ENCODE measurements at regions not wholly inside any gene's neighbourhood (a gene's known extent, or its start where the extent isn't known, plus 50 kb on each side); places are given as distances from the start of the nearest gene placed in this dataset.

DNA sequence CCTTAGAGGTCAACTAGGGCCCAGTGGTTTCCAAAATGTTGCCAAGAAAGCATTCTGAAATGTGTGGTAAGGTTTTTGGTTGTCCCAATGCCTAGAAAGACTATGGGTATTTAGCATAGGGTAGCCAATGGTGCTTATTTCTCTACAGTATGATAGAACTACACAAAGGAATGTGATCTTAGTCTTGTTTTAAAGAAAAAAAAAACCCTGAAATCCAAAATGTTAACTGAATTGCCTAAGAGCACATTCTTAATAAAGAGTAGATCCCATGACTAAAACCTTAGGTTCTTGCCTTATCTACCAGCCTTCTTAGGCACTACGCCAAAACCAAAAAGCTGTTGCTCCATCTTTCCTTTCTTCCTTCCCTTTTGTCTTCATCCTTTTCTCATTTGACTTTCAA lies 428.2 kb downstream of the MRPL39 start:
- Histone ChIP-seq H3K27ac (ENCODE audit: low read depth in 1 of 2, low read length in 2 of 2) (no peak overlapping the region), H3K4me3 (ENCODE audit: low read depth in 1 of 3, low read length in 3 of 3) (no peak overlapping the region), H3K9me3 (ENCODE audit: control insufficient read depth in 4 of 4, low read length in 3 of 4) (no peaks in the 10 kb centered on the region), H3K36me3 (ENCODE audit: control insufficient read depth in 4 of 4, insufficient read depth in 3 of 4, low read depth in 1 of 4, low read length in 3 of 4) (no peaks in the 10 kb centered on the region), H3K4me1 (ENCODE audit: control insufficient read depth in 4 of 4, insufficient read depth in 4 of 4, low read length in 3 of 4) (peaks cover 1 to 8% (median 7%) of the 10 kb centered on the region in 4 donors), H3K27me3 (ENCODE audit: control insufficient read depth in 4 of 4, insufficient read depth in 4 of 4, low read length in 3 of 4) (no peaks in the 10 kb centered on the region), H3K9ac (ENCODE audit: low read depth in 1 of 2, low read length in 2 of 2) (no peak overlapping the region)
- no peak for DNase-seq (ENCODE audit: low spot score)
- WGBS = 77% methylated on average over 1 of the region's 1 CpG
- TF ChIP-seq, protein P1, sequence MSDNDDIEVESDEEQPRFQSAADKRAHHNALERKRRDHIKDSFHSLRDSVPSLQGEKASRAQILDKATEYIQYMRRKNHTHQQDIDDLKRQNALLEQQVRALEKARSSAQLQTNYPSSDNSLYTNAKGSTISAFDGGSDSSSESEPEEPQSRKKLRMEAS (IDR thresholded peaks at IDR 0.05) = no peak
- TF ChIP-seq HNF4G (IDR thresholded peaks at IDR 0.05) (no peak), RAD21 (IDR thresholded peaks at IDR 0.05) (no peak), FOXA2 (IDR thresholded peaks at IDR 0.05) (no peak), EGR1 (IDR thresholded peaks at IDR 0.05; ENCODE audit: low read depth in 2 of 2) (no peak), YY1 (IDR thresholded peaks at IDR 0.05) (no peak), GABPA (IDR thresholded peaks at IDR 0.05 in 1 of 2, conservative IDR thresholded peaks at IDR 0.05 in 1 of 2) (no peak), REST (IDR thresholded peaks at IDR 0.05) (no peak), CTCF (IDR thresholded peaks at IDR 0.05; ENCODE audit: low read depth, low read length, missing input control) (no peak), ATF3 (IDR thresholded peaks at IDR 0.05) (no peak), JUND (IDR thresholded peaks at IDR 0.05) (no peak), RXRA (IDR thresholded peaks at IDR 0.05) (no peak)

DNA sequence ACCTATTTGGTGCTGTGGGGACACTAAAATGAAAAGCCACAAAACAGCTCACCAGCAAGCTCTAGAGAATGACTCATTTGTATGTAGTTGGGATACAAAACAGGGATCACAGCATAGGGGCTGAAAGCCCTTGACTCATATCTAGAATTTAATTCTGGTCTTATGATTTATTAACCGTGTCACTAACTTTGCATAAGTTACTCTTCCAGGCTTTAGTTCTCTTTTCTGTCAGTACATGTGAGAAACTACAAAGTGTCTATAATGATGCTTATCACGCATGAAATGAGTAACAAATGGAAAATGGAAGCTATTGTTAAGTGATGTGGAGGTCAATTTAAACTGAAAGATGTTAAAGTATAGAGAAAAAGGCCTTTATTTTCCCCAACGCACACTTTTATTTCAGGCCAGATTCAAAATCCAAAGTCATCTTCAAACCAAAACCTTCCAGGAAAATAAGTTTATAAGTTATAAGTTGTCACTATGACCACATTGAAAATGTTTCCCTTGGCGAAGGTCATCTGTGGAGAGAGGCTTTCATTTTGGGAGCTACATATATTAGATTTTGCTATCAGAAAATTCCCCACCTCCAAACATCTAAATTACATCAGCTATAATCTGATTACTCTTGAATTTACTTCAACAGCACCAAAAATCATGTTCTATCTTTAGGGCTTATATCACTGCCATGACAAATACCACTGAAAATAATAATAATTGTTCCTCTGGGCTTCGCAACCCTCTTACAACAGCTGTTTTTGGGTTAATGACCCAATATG lies 430.5 kb downstream of the MRPL39 start:
- no peaks in the 10 kb centered on the region for H3K36me3 ChIP-seq (ENCODE audit: control insufficient read depth in 4 of 4, insufficient read depth in 3 of 4, low read depth in 1 of 4, low read length in 3 of 4)
- H3K4me1 ChIP-seq (ENCODE audit: control insufficient read depth in 4 of 4, insufficient read depth in 4 of 4, low read length in 3 of 4) = peaks cover 0 to 1% (median 0%) of the 10 kb centered on the region in 4 donors
- H3K9me3 ChIP-seq (ENCODE audit: control insufficient read depth in 4 of 4, low read length in 3 of 4) = no peaks in the 10 kb centered on the region
- DNase-seq (ENCODE audit: low spot score) = no peak
- no peaks in the 10 kb centered on the region for H3K27me3 ChIP-seq (ENCODE audit: control insufficient read depth in 4 of 4, insufficient read depth in 4 of 4, low read length in 3 of 4)
- TF ChIP-seq YY1 (IDR thresholded peaks at IDR 0.05) (no peak), SP1 (IDR thresholded peaks at IDR 0.05) (no peak), RXRA (IDR thresholded peaks at IDR 0.05) (no peak), FOXA2 (IDR thresholded peaks at IDR 0.05) (no peak), EGR1 (IDR thresholded peaks at IDR 0.05; ENCODE audit: low read depth in 2 of 2) (no peak), GABPA (IDR thresholded peaks at IDR 0.05 in 1 of 2, conservative IDR thresholded peaks at IDR 0.05 in 1 of 2) (no peak), ATF3 (IDR thresholded peaks at IDR 0.05) (no peak), FOXA1 (IDR thresholded peaks at IDR 0.05) (no peak), JUND (IDR thresholded peaks at IDR 0.05) (no peak), HNF4A (conservative IDR thresholded peaks at IDR 0.05) (no peak), RAD21 (IDR thresholded peaks at IDR 0.05) (no peak), TAF1 (conservative IDR thresholded peaks at IDR 0.05) (no peak), HNF4G (IDR thresholded peaks at IDR 0.05) (no peak)
- TF ChIP-seq, protein P1 (IDR thresholded peaks at IDR 0.05) = no peak
- TF ChIP-seq, protein P2, sequence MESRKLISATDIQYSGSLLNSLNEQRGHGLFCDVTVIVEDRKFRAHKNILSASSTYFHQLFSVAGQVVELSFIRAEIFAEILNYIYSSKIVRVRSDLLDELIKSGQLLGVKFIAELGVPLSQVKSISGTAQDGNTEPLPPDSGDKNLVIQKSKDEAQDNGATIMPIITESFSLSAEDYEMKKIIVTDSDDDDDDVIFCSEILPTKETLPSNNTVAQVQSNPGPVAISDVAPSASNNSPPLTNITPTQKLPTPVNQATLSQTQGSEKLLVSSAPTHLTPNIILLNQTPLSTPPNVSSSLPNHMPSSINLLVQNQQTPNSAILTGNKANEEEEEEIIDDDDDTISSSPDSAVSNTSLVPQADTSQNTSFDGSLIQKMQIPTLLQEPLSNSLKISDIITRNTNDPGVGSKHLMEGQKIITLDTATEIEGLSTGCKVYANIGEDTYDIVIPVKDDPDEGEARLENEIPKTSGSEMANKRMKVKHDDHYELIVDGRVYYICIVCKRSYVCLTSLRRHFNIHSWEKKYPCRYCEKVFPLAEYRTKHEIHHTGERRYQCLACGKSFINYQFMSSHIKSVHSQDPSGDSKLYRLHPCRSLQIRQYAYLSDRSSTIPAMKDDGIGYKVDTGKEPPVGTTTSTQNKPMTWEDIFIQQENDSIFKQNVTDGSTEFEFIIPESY (IDR thresholded peaks at IDR 0.05) = no peak
- no peak overlapping the region for H3K27ac ChIP-seq (ENCODE audit: low read depth in 1 of 2, low read length in 2 of 2)
- H3K4me3 ChIP-seq (ENCODE audit: low read depth in 1 of 3, low read length in 3 of 3) = no peak overlapping the region
- no peak overlapping the region for H3K9ac ChIP-seq (ENCODE audit: low read depth in 1 of 2, low read length in 2 of 2)
- WGBS = 78% methylated on average over 5 of the region's 5 CpGs
